GM06990 (cell line): ENCODE measurements at regions not wholly inside any gene's neighbourhood (a gene's known extent, or its start where the extent isn't known, plus 50 kb on each side); places are given as distances from the start of the nearest gene placed in this dataset.

ENCODE experiments used
- DNase-seq: peaks from one replicate; pipeline ENCODE4 v3.0.0-alpha.2; 2011; ENCODE audit not compliant: insufficient read length; ENCODE audit errors: extremely low read depth
- H3K27me3 ChIP-seq: replicated peaks from 2 replicates; pipeline ENCODE4 v1.6.0; 2011; ENCODE audit warnings: low read length; ENCODE audit not compliant: control insufficient read depth, insufficient read depth
- H3K36me3 ChIP-seq: 2 replicates; pipeline ENCODE4 v1.5.1; 2011; ENCODE audit warnings: low read length; ENCODE audit not compliant: control insufficient read depth, insufficient read depth
- H3K4me3 ChIP-seq: replicated peaks from 2 replicates; pipeline ENCODE4 v1.5.1; 2011; ENCODE audit warnings: low read depth, mild to moderate bottlenecking, control low read depth, low read length
- TF ChIP-seq, protein P1 (sequence below): IDR thresholded peaks from 2 replicates; pipeline ENCODE4 v1.5.1; 2011; ENCODE audit warnings: low read length, control low read depth, mild to moderate bottlenecking, inconsistent platforms; ENCODE audit not compliant: insufficient read depth, poor library complexity, severe bottlenecking

- Histone ChIP-seq H3K4me3 (no peak overlapping the region), H3K27me3 (peaks cover 1% of the 10 kb centered on the region; the same call in 1 of the 2 replicates)
- TF ChIP-seq, protein P1, sequence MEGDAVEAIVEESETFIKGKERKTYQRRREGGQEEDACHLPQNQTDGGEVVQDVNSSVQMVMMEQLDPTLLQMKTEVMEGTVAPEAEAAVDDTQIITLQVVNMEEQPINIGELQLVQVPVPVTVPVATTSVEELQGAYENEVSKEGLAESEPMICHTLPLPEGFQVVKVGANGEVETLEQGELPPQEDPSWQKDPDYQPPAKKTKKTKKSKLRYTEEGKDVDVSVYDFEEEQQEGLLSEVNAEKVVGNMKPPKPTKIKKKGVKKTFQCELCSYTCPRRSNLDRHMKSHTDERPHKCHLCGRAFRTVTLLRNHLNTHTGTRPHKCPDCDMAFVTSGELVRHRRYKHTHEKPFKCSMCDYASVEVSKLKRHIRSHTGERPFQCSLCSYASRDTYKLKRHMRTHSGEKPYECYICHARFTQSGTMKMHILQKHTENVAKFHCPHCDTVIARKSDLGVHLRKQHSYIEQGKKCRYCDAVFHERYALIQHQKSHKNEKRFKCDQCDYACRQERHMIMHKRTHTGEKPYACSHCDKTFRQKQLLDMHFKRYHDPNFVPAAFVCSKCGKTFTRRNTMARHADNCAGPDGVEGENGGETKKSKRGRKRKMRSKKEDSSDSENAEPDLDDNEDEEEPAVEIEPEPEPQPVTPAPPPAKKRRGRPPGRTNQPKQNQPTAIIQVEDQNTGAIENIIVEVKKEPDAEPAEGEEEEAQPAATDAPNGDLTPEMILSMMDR = no peak
Observed at GRCh38 chr21:35254765-35255138, 205.7 kb upstream of the RUNX1 start.

GRCh38 chr21:35254006-35254764 lies 205.1 kb upstream of the RUNX1 start:
- Histone ChIP-seq H3K4me3 (no peak overlapping the region), H3K36me3 (no peaks in the 10 kb centered on the region), H3K27me3 (peaks cover 1% of the 10 kb centered on the region; the same call in 1 of the 2 replicates)
- TF ChIP-seq, protein P1 = no peak
- DNase-seq = no peak

More at GRCh38 chr21:35254765-35255138, 205.7 kb upstream of the RUNX1 start:
- no peak for DNase-seq
- H3K36me3 ChIP-seq = no peaks in the 10 kb centered on the region

GRCh38 chr21:35252831-35253230 lies 203.7 kb upstream of the RUNX1 start:
- Histone ChIP-seq H3K27me3 (peaks cover 1% of the 10 kb centered on the region; the same call in 1 of the 2 replicates), H3K4me3 (no peak overlapping the region)
- TF ChIP-seq, protein P1 = no peak

GRCh38 chr21:35249636-35250035 lies 200.5 kb upstream of the RUNX1 start:
- TF ChIP-seq, protein P1 = no peak
- no peak overlapping the region for H3K4me3 ChIP-seq
- no peaks in the 10 kb centered on the region for H3K27me3 ChIP-seq
- H3K36me3 ChIP-seq = no peaks in the 10 kb centered on the region
- no peak for DNase-seq

More at GRCh38 chr21:35252831-35253230, 203.7 kb upstream of the RUNX1 start:
- H3K36me3 ChIP-seq = no peaks in the 10 kb centered on the region
- no peak for DNase-seq

DNA sequence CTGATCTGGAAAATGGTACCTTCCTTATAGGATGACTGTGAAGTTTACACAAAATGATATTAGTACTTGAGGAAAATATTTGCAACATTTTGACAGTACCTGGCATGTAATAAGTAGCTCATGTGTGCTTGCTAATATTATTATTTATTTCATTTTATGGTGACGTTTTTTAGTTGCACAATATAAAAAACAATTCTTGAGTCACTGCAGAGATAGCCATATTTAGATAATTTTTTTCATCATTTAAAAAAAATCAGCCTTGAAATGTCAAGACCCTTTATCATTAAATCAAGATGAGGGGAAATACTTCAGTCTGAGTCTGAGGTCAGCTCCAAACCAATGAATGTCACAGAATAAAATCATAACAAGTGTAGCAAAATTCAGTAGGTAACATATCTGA lies 196.8 kb upstream of the RUNX1 start:
- no peaks in the 10 kb centered on the region for H3K36me3 ChIP-seq
- H3K4me3 ChIP-seq = no peak overlapping the region
- TF ChIP-seq, protein P1 = no peak
- no peaks in the 10 kb centered on the region; the same call in 1 of the 2 replicates for H3K27me3 ChIP-seq
- DNase-seq = no peak
